ENCODE measurements at regions not wholly inside any gene's neighbourhood (a gene's known extent, or its start where the extent isn't known, plus 50 kb on each side); places are given as distances from the start of the nearest gene placed in this dataset.
A peak's percentile ranks its signal among the peaks of the same experiment; 100 is the strongest.

DNA sequence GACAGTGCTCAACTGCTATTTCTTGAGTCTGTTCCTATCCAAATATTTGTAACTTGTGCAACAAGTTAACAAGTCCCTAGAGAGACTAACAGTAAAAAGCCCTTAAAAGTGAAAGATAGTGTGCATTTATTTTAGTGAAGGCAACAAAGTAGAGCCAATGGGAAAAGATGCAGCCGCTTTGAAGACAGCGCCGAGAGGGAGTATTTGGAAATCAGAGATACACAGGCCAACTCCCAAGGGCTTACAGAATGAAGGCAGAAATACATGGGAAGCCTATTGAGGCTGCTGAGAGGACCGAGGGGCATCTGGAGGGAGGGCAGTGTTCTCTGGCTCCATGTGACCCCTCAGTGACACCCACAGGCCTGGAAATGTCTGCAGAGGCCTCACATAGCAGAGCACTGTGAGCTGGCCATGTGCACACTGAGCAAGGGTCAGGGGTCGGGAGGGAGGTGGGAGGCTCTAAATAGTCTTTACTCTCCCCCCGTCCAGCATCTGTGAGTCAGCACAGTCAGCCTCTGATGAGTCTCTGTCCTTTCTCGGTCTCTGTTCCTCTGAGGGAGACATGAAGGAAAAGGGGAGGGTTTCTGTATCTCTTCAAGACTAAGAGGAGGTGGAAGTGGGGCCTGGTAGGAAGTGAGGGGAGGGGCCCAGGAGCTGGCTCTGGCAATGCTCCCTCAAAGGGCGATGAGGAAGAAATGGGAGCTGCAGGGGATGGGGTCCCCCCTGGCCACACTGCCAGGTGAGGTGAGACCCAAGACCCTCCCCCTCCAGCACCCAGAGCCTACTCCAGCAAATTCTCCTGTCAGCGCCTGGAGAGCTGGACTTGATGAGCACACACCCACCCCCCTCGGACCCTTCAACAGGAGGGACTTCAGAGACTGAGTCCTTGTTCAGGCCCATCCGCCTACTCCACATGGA, 133.6 kb downstream of the SP3 start:
- no peak for DNase-seq

- no peak for DNase-seq
Measured at GRCh38 chr2:173834141-173834540, 131.0 kb downstream of the SP3 start.

GRCh38 chr2:173835726-173836125, 129.4 kb downstream of the SP3 start:
- DNase-seq: no peak

- no peak for DNase-seq
Measured at GRCh38 chr2:173841110-173841509, 124.1 kb downstream of the SP3 start.

- no peak for DNase-seq
Measured at GRCh38 chr2:173843526-173843925, 121.6 kb downstream of the SP3 start.

GRCh38 chr2:173851141-173851641, 114.0 kb downstream of the SP3 start:
- no peak for DNase-seq

DNA sequence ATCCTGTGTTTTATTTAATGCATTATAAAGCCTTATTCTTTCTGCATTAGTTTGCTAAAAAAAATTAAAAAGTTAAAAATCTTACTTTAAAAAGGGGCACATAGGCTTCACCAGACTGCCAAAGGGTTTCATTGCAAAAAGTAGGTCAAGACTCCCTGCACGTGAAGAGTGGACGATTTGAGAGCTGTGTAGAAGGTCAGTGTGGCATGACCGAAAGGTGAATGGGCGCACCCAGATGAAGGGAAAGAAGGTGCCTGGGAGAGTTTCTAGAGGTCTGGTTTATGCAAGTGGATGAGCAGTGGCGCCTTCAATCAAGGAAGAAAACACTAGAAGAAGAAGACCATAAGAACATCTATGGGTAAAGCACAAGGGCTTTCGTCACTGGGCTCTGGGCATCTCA, 111.0 kb downstream of the SP3 start:
- no peak for DNase-seq

DNA sequence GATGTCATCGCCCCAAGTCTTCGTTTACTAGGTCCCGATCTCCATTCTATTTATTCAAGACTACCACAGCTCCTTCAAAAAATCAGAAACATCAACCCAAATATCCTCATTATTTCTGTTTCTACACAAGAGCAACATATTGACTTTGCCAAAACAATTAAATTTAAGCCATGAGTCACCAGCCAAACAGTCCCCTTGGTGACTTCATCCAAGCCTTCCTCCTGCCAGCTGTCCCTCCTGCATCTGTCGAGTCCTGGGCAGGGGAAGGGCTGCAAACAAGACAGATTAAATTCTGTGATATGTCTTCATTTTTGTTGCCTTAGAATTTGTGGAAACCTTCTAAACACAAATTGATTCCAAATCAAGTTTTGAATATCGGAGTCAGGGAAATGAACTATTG, 110.3 kb downstream of the SP3 start:
- peak; percentile 94 for DNase-seq

DNA sequence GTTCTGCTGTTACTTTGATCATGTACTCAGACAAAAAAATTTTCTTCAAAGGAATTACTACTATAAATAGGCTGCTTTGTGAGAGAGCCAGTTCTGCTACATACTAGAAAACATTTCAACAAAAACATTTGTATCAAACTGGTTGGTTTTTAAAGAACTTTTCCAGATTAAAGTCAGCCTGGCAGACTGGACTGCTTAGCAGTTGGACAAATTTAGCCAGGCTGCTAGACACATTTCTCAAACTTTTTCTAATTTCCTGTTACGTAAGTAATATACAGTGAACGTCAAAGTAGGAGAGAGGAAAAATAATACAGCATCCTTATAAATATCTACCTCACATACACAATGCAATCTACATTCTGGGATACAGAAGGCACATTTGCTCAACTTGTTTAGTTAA, 109.5 kb downstream of the SP3 start:
- peak; percentile 32 for DNase-seq
